Natural killer cell (primary cell): ENCODE measurements at regions not wholly inside any gene's neighbourhood (a gene's known extent, or its start where the extent isn't known, plus 50 kb on each side); places are given as distances from the start of the nearest gene placed in this dataset.
A peak's percentile ranks its signal among the peaks of the same experiment; 100 is the strongest.
"Not testable (repeated sequence)": the region's sequence is repeated elsewhere in the genome, so short reads cannot be mapped to it uniquely, and the experiment has no call there.

ENCODE experiments used
- ATAC-seq, 3 donors: fragments of 150-1000 bp in 2 of 3; fragments of 200-7000 bp in 1 of 3; cut with Tn5 transposase; 1 replicate in 1 of 3; 2 replicates in 2 of 3; pipeline ENCODE4 v1.10.0; 2021; ENCODE audit warnings: mild to moderate bottlenecking in 2 of 3, moderate library complexity in 2 of 3
- DNase-seq, 2 donors: peaks; one replicate each; pipeline versions ENCODE4 v3.0.0 to v3.0.0-alpha.2; 2013 to 2021; ENCODE audit warnings: mixed read lengths in 1 of 2
- H3K27ac ChIP-seq: one replicate; pipeline ENCODE4 v1.5.1; 2013; ENCODE audit warnings: mild to moderate bottlenecking, low read length
- H3K27me3 ChIP-seq: one replicate; pipeline ENCODE4 v1.6.1; 2013; ENCODE audit warnings: low read length; ENCODE audit not compliant: control insufficient read depth, insufficient read depth
- H3K36me3 ChIP-seq: one replicate; pipeline ENCODE4 v1.6.1; 2013; ENCODE audit warnings: low read length; ENCODE audit not compliant: control insufficient read depth, insufficient read depth
- H3K4me1 ChIP-seq: one replicate; pipeline ENCODE4 v1.6.1; 2013; ENCODE audit warnings: low read length; ENCODE audit not compliant: control insufficient read depth, insufficient read depth
- H3K4me3 ChIP-seq: one replicate; pipeline ENCODE4 v1.5.1; 2013; ENCODE audit warnings: low read length
- H3K9me3 ChIP-seq: one replicate; pipeline ENCODE4 v1.6.1; 2013; ENCODE audit warnings: low read length; ENCODE audit not compliant: control insufficient read depth, insufficient read depth
- H3K27ac Mint-ChIP-seq, 2 donors: one replicate each; pipeline ENCODE4 v1.8.0; 2022; ENCODE audit warnings: mild to moderate bottlenecking in 2 of 2, mixed read lengths in 2 of 2, moderate library complexity in 1 of 2
- H3K27me3 Mint-ChIP-seq, 2 donors: one replicate each; pipeline ENCODE4 v1.8.0; 2022; ENCODE audit warnings: low read depth in 2 of 2, mixed read lengths in 2 of 2
- H3K36me3 Mint-ChIP-seq: one replicate; pipeline ENCODE4 v1.8.0; 2022; ENCODE audit warnings: mixed read lengths
- H3K4me1 Mint-ChIP-seq, 2 donors: one replicate each; pipeline ENCODE4 v1.8.0; 2022; ENCODE audit warnings: mixed read lengths in 2 of 2
- H3K4me3 Mint-ChIP-seq: one replicate; pipeline ENCODE4 v1.8.0; 2022; ENCODE audit warnings: mild to moderate bottlenecking, moderate library complexity, mixed read lengths
- H3K9me3 Mint-ChIP-seq, 2 donors: one replicate each; pipeline ENCODE4 v1.8.0; 2022; ENCODE audit warnings: mixed read lengths in 2 of 2
- CTCF ChIP-seq: fragments of 200-600 bp; IDR thresholded peaks from one replicate; pipeline ENCODE4 v1.8.0; 2022; ENCODE audit warnings: antibody characterized with exemption
- WGBS: methylation state at CpG from one replicate; pipeline ENCODE4 v1.1.7; 2013; ENCODE audit warnings: missing lambda C conversion rate; ENCODE audit not compliant: insufficient coverage; 5-methylcytosine and 5-hydroxymethylcytosine counted together
- intact Hi-C: fragments of 100-400 bp; cut with micrococcal nuclease; formaldehyde crosslinking; loops from one replicate; pipeline ENCODE4 v1.14.2; 2022

GRCh38 chr10:45557275-45557905 is 115.2 kb downstream of the ZFAND4 start:
- H3K4me3 Mint-ChIP-seq, result peak overlapping the region; percentile 89
- DNase-seq (peak in 1 of 2 donors; percentile 41), ATAC-seq (peak; percentile 85 to 89 (median 87))
- no peaks in the 10 kb centered on the region for H3K27me3 Mint-ChIP-seq
- Histone ChIP-seq H3K9me3 (no peaks in the 10 kb centered on the region), H3K27me3 (no peaks in the 10 kb centered on the region), H3K27ac (peak overlapping the region; percentile 63), H3K36me3 (no peaks in the 10 kb centered on the region), H3K4me3 (no peak overlapping the region), H3K4me1 (peaks cover 19% of the 10 kb centered on the region)
- H3K36me3 Mint-ChIP-seq, result no peaks in the 10 kb centered on the region
- H3K4me1 Mint-ChIP-seq, result peaks cover 40 to 43% of the 10 kb centered on the region in 2 donors
- H3K27ac Mint-ChIP-seq, result peak overlapping the region; percentile 89 to 96
- no peaks in the 10 kb centered on the region for H3K9me3 Mint-ChIP-seq
- no peak for TF ChIP-seq CTCF
- 31% methylated on average over 9 of the region's 9 CpGs for WGBS
- intact Hi-C loops, result loop anchor here (5.0 kb wide), 1 partner anchor 35 kb away; no protein-coding TSS in a partner anchor

- no peak overlapping the region for H3K27ac ChIP-seq
- no peaks in the 10 kb centered on the region for H3K27me3 Mint-ChIP-seq
- peak overlapping the region in 1 of 2 donors; percentile 89 for H3K27ac Mint-ChIP-seq
- ATAC-seq (no peak), DNase-seq (no peak)
- no peaks in the 10 kb centered on the region for H3K27me3 ChIP-seq
- H3K4me3 Mint-ChIP-seq, result no peak overlapping the region
- WGBS, result 88% methylated on average over 1 of the region's 3 CpGs
- H3K4me3 ChIP-seq, result no peak overlapping the region
- peaks cover 19% of the 10 kb centered on the region for H3K4me1 ChIP-seq
- intact Hi-C loops, result loop anchor here (5.0 kb wide), 1 partner anchor 37 kb away; no protein-coding TSS in a partner anchor
- no peaks in the 10 kb centered on the region for H3K9me3 ChIP-seq
- H3K36me3 Mint-ChIP-seq, result no peaks in the 10 kb centered on the region
- H3K9me3 Mint-ChIP-seq, result no peaks in the 10 kb centered on the region
- H3K36me3 ChIP-seq, result peaks cover 4% of the 10 kb centered on the region
- peaks cover 35 to 37% of the 10 kb centered on the region in 2 donors for H3K4me1 Mint-ChIP-seq
- no peak for TF ChIP-seq CTCF
These were observed 116.8 kb downstream of the ZFAND4 start for GRCh38 chr10:45555795-45556194.

- not testable (repeated sequence) for H3K27ac Mint-ChIP-seq, H3K4me3 ChIP-seq, ATAC-seq, H3K27ac ChIP-seq, H3K27me3 ChIP-seq, H3K27me3 Mint-ChIP-seq, H3K4me3 Mint-ChIP-seq, H3K9me3 Mint-ChIP-seq, H3K36me3 Mint-ChIP-seq, H3K36me3 ChIP-seq, H3K9me3 ChIP-seq, DNase-seq
- peaks cover 19% of the 10 kb centered on the region for H3K4me1 ChIP-seq
- intact Hi-C loops, result loop anchor here (5.0 kb wide), 1 partner anchor 37 kb away; no protein-coding TSS in a partner anchor
- over 99% methylated on average over 5 of the region's 5 CpGs for WGBS
- peaks cover 37 to 39% of the 10 kb centered on the region in 2 donors for H3K4me1 Mint-ChIP-seq
These were observed 117.2 kb downstream of the ZFAND4 start for GRCh38 chr10:45555332-45555731.

- peaks cover 12% of the 10 kb centered on the region for H3K36me3 ChIP-seq
- Mint-ChIP-seq H3K9me3 (no peaks in the 10 kb centered on the region), H3K27ac (no peak overlapping the region), H3K4me3 (no peak overlapping the region), H3K27me3 (no peaks in the 10 kb centered on the region), H3K36me3 (no peaks in the 10 kb centered on the region), H3K4me1 (peaks cover 33% of the 10 kb centered on the region in 2 donors)
- H3K4me3 ChIP-seq, result no peak overlapping the region
- DNase-seq (no peak), ATAC-seq (no peak)
- H3K4me1 ChIP-seq, result peaks cover 17% of the 10 kb centered on the region
- no peaks in the 10 kb centered on the region for H3K27me3 ChIP-seq
- 100% methylated on average over 1 of the region's 2 CpGs for WGBS
- no peak overlapping the region for H3K27ac ChIP-seq
- no peak for TF ChIP-seq CTCF
- intact Hi-C loops, result no loop called here
- no peaks in the 10 kb centered on the region for H3K9me3 ChIP-seq
These were observed 119.0 kb downstream of the ZFAND4 start for GRCh38 chr10:45553613-45554012.
